ENCODE measurements at regions not wholly inside any gene's neighbourhood (a gene's known extent, or its start where the extent isn't known, plus 50 kb on each side); places are given as distances from the start of the nearest gene placed in this dataset.
"Not testable (repeated sequence)": the region's sequence is repeated elsewhere in the genome, so short reads cannot be mapped to it uniquely, and the experiment has no call there.

GRCh38 chr11:134610116-134610910 is 198.3 kb upstream of the B3GAT1 start:
- no peak for DNase-seq

GRCh38 chr11:134609361-134610115 is 197.5 kb upstream of the B3GAT1 start:
- no peak for DNase-seq

GRCh38 chr11:134607963-134608750 is 196.1 kb upstream of the B3GAT1 start:
- DNase-seq, result no peak

- no peak for DNase-seq
Measured at GRCh38 chr11:134606251-134606650, 194.2 kb upstream of the B3GAT1 start.

- no peak for DNase-seq
Measured at GRCh38 chr11:134604886-134605285, 192.8 kb upstream of the B3GAT1 start.

GRCh38 chr11:134599299-134599771 is 187.3 kb upstream of the B3GAT1 start:
- DNase-seq, result no peak

GRCh38 chr11:134598368-134598767 is 186.3 kb upstream of the B3GAT1 start:
- no peak for DNase-seq

- DNase-seq, result no peak
Measured at GRCh38 chr11:134597452-134597851, 185.4 kb upstream of the B3GAT1 start.

- DNase-seq, result no peak
Measured at GRCh38 chr11:134596404-134596803, 184.4 kb upstream of the B3GAT1 start.

- no peak for DNase-seq
Measured at GRCh38 chr11:134592391-134592990, 180.4 kb upstream of the B3GAT1 start.

- DNase-seq, result no peak
Measured at GRCh38 chr11:134591338-134591737, 179.3 kb upstream of the B3GAT1 start.

GRCh38 chr11:134589129-134589528 is 177.1 kb upstream of the B3GAT1 start:
- no peak for DNase-seq

- DNase-seq, result not testable (repeated sequence)
Measured at GRCh38 chr11:134588460-134589110, 176.5 kb upstream of the B3GAT1 start.

- DNase-seq, result no peak
Measured at GRCh38 chr11:134587345-134587744, 175.3 kb upstream of the B3GAT1 start.

GRCh38 chr11:134586726-134587125 is 174.7 kb upstream of the B3GAT1 start:
- no peak for DNase-seq

GRCh38 chr11:134585666-134586610 is 173.9 kb upstream of the B3GAT1 start:
- no peak for DNase-seq

GRCh38 chr11:134584706-134585445 is 172.8 kb upstream of the B3GAT1 start:
- DNase-seq, result no peak

GRCh38 chr11:134584001-134584561 is 172.0 kb upstream of the B3GAT1 start:
- DNase-seq, result no peak

GRCh38 chr11:134583397-134583990 is 171.5 kb upstream of the B3GAT1 start:
- DNase-seq, result no peak

GRCh38 chr11:134582770-134583095 is 170.7 kb upstream of the B3GAT1 start:
- no peak for DNase-seq
